A673 (cell line): ENCODE measurements at regions not wholly inside any gene's neighbourhood (a gene's known extent, or its start where the extent isn't known, plus 50 kb on each side); places are given as distances from the start of the nearest gene placed in this dataset.

Experiments used
- BruUV-seq: library from RNA; stranded (reverse); fragments of 400-500 nt; replicated peaks from 2 replicates; lab custom pipeline; 2021; lab: Mats Ljungman, UMichigan
- CTCF ChIA-PET: fragments of 300-600 bp; sonication (Branson Sonifier 250); formaldehyde crosslinking; loops from one replicate; lab custom pipeline; 2022; ENCODE audit warnings: antibody characterized with exemption; lab: Charles Lee
- POLR2A ChIA-PET: fragments of 300-600 bp; sonication (Branson Sonifier 250); formaldehyde crosslinking; loops from one replicate; lab custom pipeline; 2022; ENCODE audit warnings: antibody characterized with exemption; ENCODE audit not compliant: low non-redundant PET; lab: Charles Lee
- DNase-seq: peaks from one replicate; pipeline ENCODE4 v3.0.0-alpha.2; 2015; ENCODE audit warnings: low spot score
- H3K27ac ChIP-seq: fragments of 200-600 bp; sonication (generic); 2 replicates; pipeline ENCODE4 v1.5.1; 2016; ENCODE audit warnings: mixed run types, low read depth, mild to moderate bottlenecking, mixed read lengths, antibody characterized with exemption, low read length; ENCODE audit not compliant: poor library complexity, severe bottlenecking
- H3K27me3 ChIP-seq: fragments of 200-600 bp; sonication (generic); replicated peaks from 2 replicates; pipeline ENCODE4 v1.6.1; 2017; ENCODE audit warnings: mixed run types, low read depth, mild to moderate bottlenecking, mixed read lengths, antibody characterized with exemption, low read length; ENCODE audit not compliant: insufficient read depth, poor library complexity
- H3K36me3 ChIP-seq: fragments of 200-600 bp; sonication (generic); 2 replicates; pipeline ENCODE4 v1.6.1; 2016; ENCODE audit warnings: mixed run types, mild to moderate bottlenecking, mixed read lengths, antibody characterized with exemption, low read length; ENCODE audit not compliant: insufficient read depth, poor library complexity, severe bottlenecking
- H3K4me1 ChIP-seq: fragments of 200-600 bp; sonication (generic); 2 replicates; pipeline ENCODE4 v1.6.1; 2017; ENCODE audit warnings: mixed run types, mild to moderate bottlenecking, mixed read lengths, antibody characterized with exemption, low read length; ENCODE audit not compliant: insufficient read depth, poor library complexity, severe bottlenecking
- H3K4me3 ChIP-seq: fragments of 200-600 bp; sonication (generic); 2 replicates; pipeline ENCODE4 v1.5.1; 2016; ENCODE audit warnings: low read depth, mixed run types, mild to moderate bottlenecking, mixed read lengths, low read length; ENCODE audit not compliant: poor library complexity, severe bottlenecking
- H3K9me3 ChIP-seq: fragments of 200-600 bp; sonication (generic); 2 replicates; pipeline ENCODE4 v1.6.1; 2016; ENCODE audit warnings: mixed run types, low read depth, mild to moderate bottlenecking, mixed read lengths, antibody characterized with exemption, low read length; ENCODE audit not compliant: poor library complexity, severe bottlenecking
- EZH2 ChIP-seq: fragments of 200-600 bp; sonication (generic); IDR thresholded peaks from 2 replicates; pipeline ENCODE4 v1.6.1; 2017; ENCODE audit warnings: borderline replicate concordance, low read depth, mild to moderate bottlenecking, mixed read lengths, antibody characterized with exemption, low read length; ENCODE audit not compliant: poor library complexity, severe bottlenecking
- intact Hi-C: fragments of 100-400 bp; cut with micrococcal nuclease; formaldehyde crosslinking; loops from one replicate; pipeline ENCODE4 v1.10.0; 2022; ENCODE audit not compliant: unreplicated experiment
- TF ChIP-seq, protein P1 (sequence below): fragments of 300-800, 200-600 bp; sonication (generic); conservative IDR thresholded peaks from 2 replicates; pipeline ENCODE4 v1.5.1; 2017; ENCODE audit warnings: low read depth, mild to moderate bottlenecking, antibody characterized with exemption, low read length, moderate library complexity, mixed read lengths

- TF ChIP-seq EZH2 = no peak
- TF ChIP-seq, protein P1, sequence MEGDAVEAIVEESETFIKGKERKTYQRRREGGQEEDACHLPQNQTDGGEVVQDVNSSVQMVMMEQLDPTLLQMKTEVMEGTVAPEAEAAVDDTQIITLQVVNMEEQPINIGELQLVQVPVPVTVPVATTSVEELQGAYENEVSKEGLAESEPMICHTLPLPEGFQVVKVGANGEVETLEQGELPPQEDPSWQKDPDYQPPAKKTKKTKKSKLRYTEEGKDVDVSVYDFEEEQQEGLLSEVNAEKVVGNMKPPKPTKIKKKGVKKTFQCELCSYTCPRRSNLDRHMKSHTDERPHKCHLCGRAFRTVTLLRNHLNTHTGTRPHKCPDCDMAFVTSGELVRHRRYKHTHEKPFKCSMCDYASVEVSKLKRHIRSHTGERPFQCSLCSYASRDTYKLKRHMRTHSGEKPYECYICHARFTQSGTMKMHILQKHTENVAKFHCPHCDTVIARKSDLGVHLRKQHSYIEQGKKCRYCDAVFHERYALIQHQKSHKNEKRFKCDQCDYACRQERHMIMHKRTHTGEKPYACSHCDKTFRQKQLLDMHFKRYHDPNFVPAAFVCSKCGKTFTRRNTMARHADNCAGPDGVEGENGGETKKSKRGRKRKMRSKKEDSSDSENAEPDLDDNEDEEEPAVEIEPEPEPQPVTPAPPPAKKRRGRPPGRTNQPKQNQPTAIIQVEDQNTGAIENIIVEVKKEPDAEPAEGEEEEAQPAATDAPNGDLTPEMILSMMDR = no peak
- Histone ChIP-seq H3K4me3 (no peak overlapping the region), H3K9me3 (no peaks in the 10 kb centered on the region), H3K27ac (no peak overlapping the region), H3K27me3 (no peaks in the 10 kb centered on the region), H3K36me3 (no peaks in the 10 kb centered on the region), H3K4me1 (peaks cover 26% of the 10 kb centered on the region)
- POLR2A ChIA-PET = no interaction called here
- intact Hi-C loops = no loop called here
- CTCF ChIA-PET = no interaction called here
- no peak for DNase-seq
- BruUV-seq = no TSS peak
Measured at GRCh38 chr6:71391126-71391525, 102.5 kb downstream of the OGFRL1 start.

GRCh38 chr6:71392276-71392675 is 103.7 kb downstream of the OGFRL1 start:
- no peak overlapping the region for H3K4me3 ChIP-seq
- BruUV-seq = no TSS peak
- no peaks in the 10 kb centered on the region for H3K27me3 ChIP-seq
- H3K9me3 ChIP-seq = no peaks in the 10 kb centered on the region
- H3K4me1 ChIP-seq = peaks cover 16% of the 10 kb centered on the region
- TF ChIP-seq EZH2 = no peak
- TF ChIP-seq, protein P1 = no peak
- DNase-seq = no peak
- no peaks in the 10 kb centered on the region for H3K36me3 ChIP-seq
- intact Hi-C loops = no loop called here
- no peak overlapping the region for H3K27ac ChIP-seq
- ChIA-PET CTCF (no interaction called here), POLR2A (no interaction called here)

DNA sequence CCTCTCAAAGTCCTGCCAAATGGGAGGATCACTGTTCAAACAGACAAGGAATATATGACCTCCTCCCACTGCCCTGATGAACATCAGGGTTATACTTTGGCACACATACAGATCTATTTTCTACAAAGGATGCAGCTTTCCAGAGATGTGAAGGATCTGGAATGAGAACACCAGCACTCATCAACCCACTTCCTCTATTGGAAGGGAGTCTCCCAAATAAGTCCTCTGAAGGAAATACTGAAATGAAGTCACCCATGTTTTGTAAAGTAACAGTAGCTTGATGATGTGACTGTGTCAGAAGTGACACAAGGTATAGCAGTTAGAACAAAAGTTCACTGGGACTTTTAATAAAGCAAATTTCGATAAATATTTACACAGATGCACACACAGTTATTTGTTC is 104.9 kb downstream of the OGFRL1 start:
- Histone ChIP-seq H3K36me3 (no peaks in the 10 kb centered on the region), H3K4me1 (peaks cover 8% of the 10 kb centered on the region), H3K27ac (no peak overlapping the region), H3K9me3 (no peaks in the 10 kb centered on the region), H3K4me3 (no peak overlapping the region), H3K27me3 (no peaks in the 10 kb centered on the region)
- peak; percentile 35 for DNase-seq
- POLR2A ChIA-PET = no interaction called here
- CTCF ChIA-PET = no interaction called here
- intact Hi-C loops = no loop called here
- no TSS peak for BruUV-seq
- TF ChIP-seq, protein P1 = no peak
- no peak for TF ChIP-seq EZH2
